NCI-H226 (cell line): ENCODE measurements at regions not wholly inside any gene's neighbourhood (a gene's known extent, or its start where the extent isn't known, plus 50 kb on each side); places are given as distances from the start of the nearest gene placed in this dataset.
A peak's percentile ranks its signal among the peaks of the same experiment; 100 is the strongest.

Source experiments
- DNase-seq: peaks from one replicate; pipeline ENCODE4 v3.0.0-alpha.2; 2015

DNA sequence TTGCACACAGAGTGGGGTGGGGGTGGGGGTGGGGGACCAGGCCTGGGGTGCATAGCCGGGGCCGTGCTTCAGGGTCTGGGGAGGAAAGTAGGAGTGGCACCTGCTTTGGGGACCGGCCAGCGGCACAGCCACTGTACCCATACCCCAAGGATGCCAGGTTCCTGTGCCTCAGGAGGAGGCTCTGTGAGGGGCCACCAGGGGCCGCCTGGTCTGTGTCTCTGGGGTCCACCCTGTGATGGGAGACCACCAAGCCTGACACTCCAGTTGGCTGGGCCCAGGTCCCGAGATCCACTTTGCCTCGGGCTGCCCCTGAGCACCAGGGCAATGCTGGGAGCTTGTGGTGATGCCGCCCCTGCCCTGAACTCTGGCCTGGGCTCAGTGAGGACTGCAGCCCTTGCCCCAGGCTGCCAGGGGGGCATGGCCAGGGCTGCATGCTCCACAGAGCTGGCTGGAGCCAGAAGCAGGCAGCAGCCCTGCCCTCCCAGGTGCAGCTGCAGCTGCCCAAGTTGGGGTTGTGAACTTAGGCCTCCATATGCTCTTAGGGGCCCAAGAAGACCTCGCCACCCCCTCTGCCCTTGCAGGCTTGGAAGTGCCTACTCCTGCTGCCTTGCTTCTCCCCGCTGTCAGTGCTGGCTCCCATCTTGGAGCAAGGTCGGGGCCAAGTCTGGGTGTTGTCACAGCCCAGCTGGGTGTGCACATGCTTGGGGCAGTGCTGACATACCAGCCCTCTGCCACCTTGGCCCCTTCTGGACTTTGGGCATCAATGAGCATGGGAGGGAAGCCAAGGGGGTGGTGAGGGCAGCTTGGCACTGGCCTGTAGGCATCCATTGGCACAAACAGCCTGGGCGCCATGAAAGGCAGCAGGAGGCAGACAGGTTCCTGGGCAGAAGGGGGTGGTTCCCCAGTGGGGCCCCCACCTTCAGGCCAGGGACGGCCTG lies 123.3 kb upstream of the THY1 start:
- no peak for DNase-seq

DNA sequence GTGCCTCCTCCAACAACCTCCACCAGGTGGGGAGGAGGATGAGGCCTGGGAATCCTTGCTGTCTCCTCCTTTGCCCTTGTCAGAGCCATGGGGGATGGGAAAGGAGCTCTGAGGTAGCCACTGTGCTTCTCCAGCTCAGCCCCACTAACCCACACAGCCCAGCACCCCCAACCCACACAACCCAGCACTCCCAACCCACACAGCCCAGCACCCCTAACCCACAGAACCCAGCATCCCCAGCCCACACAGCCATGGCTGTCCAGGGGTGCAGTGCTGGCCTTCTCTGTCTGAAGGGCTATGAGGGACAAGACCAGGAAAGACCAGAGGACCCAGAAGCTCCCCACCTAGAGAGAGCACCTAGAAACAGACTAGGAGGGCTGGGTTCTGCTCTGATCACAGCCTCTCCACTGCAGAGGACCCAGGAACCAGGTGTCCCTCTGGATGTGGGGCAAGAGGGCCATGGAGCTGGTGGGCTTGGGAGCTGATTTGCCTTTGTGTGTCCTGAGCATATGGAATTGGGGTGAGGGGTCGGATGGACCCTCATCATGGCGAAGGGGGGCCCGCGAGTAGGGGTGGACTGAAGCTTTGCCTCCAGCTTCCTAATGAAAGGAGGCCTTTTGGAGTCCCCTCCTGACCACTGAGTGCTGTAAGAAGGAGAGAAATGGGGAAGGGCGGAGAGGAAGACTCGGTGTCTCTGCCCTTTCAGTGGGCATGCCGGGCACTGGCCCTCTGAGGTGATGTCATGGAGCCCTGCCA lies 117.6 kb upstream of the THY1 start:
- no peak for DNase-seq

DNA sequence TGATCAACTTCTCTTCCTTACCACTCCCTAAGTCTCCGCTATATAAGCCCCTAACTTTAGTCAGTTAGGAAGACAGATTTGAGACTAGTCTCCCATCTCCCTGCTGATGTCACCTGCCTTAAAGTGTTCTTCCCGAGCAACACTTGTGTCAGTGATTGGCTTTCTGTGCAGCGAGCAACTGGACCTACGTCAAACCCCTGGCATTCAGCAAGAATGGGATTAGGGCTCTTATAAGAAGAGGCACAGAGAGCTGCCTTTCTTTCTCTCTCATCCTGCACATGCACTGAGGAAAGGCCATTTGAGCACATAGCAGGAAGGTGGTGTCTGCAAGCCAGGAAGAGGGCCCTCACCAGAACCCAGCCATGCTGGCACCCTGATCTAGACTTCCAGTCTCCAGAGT lies 116.6 kb upstream of the THY1 start:
- no peak for DNase-seq

DNA sequence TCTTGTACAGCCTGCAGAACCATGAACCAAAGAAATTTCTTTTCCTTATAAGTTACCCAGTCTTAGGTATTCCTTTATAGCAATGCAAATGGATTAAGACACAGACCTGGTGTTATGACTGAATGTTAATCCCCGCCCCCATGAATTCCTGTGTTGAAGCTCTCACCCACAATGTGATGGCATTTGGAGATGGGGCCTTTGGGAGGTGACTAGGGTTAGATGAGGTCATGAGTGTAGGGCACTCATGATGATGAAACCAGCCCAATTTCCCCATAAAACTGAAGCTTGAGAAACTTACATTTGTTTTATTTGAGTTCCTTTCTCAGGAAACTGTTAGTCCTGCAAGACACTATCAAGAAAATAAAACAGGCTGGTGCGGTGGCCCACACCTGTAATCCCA lies 115.8 kb upstream of the THY1 start:
- no peak for DNase-seq

DNA sequence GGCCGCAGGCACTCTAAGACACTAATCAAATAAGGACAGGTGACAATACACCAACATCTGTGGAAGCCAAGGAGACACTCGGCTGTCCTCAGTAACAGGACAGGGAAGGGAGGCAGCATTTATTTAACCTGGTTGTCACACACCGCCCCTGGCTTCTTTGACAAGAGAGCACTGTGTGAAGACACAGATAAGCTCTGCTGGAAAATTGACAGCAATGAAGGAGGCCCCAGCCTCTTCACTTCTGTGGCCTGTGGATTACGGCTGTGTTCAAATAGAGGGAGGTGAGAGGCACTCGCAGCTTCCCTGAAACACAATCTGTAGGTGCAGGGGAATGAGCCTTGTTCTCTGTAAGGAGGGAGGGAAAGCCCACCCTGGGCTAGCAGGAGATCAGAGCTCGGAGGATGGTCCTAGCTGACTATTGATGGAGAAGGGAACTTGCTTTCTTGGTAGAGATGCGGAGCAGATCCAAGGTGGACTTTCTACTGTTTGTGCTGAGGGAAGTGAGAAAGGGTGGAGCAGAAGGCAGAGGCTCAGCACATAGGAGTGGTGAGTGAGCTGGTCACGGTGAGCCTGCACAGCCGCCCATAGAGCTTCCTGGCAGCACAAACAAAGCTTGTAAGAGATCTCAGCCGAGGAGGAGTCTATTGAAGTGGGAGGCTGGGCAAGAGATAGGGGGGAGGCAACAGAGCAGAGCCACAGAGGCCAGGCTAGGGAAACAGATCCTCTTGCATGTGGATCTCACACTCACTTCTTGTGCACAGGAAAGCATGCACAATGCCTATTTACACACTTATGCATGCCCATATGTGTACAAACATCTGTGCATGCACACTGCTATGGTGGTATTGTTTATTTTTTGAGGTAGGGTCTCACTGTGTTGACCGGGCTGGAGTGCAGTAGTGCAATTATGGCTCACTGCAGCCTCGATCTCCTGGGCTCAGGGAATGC lies 114.6 kb upstream of the THY1 start:
- DNase-seq, result no peak

DNA sequence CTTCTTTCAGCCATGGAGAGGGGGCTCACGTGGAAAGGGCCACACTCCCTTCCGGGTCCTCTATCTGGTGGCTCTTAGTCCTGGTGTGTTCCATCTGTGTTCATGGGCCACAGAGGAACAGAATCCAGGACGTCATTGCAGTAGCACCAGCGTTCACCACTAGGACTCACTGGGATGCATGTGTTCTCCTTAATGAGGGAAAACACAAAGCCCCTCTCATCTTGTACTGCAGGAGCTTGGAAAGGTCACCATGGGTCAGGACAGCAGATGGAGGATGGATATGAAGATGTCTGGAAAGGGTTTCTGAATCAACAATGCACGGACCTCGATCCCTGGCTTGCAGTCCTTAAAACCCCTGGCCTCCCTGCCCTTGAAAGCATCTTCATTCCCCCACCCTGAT lies 113.8 kb upstream of the THY1 start:
- no peak for DNase-seq

DNA sequence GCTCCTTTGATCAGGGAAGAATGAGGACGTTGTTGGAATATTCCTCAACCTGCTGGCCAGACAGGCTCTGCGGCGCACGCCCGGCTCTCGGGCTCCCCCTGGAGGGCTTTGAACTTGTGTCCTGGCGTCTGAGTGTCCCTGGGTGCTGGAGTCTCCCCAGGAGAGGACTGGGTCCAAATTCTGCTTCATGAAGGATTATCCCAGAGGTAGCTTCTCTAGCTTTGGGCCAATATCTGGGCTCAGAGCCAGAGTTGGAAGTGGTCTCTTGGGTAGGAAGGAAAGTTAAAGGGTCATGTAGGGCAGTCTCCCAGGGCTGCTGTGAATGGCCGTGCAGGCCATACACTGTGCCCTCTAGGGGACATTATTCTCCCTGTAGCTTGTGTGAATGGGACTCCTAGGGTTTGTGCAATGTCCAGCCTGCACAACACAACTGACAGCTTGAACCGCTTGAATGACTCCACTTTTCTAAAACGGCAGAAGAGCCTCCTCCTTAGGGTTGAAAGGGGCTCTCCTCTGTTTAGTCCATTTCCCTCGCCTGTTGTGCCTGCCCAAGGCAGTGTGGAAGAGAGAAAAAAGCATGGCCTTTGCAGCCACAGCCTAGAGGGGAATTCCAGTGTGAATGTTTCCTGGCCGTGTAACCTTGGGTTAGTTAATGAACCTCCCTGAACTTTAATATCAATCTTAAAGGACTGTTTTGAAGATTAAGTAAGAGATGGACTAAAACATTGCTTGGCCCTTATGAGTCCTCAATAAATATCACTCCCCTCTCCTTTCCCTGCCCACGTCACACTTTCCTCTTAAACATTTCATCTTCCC lies 111.2 kb upstream of the THY1 start:
- peak; percentile 55 for DNase-seq

DNA sequence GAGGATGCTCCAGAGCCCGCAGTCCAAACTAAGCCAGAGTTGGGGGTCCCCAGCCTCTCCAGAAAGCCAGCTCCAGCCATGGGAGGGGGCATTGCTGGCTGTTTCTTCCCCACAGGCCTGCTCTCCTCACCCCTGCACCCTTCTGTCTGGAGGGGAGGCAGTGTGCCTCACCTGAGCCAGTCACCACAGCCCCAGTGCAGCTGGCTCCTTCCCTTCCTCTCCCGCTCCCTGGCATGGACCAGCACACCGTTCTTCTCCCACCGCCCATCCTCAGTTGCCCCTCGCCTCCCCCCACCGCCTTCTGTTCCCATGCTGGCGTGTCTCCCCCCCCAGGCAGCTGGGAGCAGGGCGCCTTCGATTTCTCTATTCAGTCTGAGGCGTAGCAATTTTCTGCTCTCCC lies 110.5 kb upstream of the THY1 start:
- DNase-seq, result no peak

DNA sequence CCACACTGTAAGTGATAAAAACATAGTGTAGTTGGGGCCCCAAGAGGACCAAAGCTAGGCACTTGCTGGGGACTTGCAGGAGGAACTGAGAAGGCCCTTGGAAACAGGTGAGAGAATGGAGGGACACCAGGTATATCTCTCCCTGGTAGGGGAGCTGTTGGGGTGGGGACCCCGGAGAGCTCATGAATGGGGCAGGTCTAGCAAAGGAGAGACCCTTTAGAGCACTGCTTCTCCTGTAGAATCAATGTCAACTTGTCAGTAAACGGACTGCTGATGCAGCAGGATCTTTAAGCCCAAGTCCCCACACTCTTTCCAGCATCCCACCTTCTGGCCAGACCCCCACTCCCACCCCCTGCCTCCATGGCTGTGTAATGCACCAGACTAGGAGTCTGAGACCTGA lies 109.6 kb upstream of the THY1 start:
- no peak for DNase-seq

DNA sequence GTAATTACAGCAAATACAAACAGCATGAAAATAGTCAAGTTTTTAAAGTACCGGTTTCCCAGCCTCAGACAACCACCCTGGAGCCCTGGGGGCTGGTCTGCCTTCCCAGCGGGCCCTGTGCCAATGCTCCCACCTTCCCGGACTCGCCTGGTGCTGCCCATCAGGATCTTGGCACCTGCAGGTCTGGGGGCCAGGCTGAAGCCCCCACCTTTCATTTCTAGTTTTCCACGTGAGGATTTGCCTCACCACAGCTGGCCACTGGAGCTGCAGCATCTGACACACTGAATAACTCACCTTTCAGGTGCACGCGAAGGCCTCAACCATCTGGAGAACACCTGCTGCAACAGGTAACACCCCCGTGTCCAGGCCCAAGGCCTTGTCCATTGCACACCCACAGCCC lies 108.7 kb upstream of the THY1 start:
- no peak for DNase-seq

DNA sequence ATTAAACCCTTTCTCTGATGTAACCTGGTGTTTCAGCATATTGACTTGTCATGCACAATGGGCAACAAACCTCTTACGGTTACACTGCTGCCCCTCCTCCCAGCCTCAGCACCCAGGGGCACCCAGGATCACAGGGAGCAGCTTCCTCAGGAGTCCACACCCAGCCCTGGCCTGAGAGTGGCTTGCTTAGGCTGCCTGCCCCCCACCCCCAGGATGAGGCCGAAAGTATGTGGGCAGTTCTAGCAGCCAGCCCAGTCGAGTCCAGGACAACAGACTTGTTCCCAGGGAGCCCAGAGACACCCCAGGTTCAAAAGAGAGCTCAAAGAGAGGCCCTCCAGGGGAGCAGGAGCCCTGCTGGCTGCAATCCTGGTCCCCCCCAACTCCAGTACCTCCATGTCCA lies 108.1 kb upstream of the THY1 start:
- DNase-seq, result no peak

DNA sequence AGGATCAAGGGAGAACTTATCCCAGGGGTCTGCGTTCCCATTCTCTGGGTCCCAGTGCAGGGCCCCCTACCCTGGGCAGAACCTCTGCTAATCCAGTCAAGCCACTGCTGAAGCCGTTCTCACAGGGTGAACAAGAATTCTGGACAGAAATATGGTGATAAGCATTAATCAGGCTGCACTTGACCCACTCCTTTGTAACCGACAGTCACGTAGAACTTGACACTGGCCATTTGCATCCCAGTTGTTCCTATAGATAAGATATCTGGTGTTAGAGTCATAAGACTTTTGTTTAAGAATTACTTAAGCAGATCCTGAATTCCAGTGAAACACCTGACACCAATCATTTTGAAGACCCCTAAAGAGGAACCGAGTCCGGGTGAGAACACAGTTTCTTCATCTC lies 107.5 kb upstream of the THY1 start:
- DNase-seq, result no peak

DNA sequence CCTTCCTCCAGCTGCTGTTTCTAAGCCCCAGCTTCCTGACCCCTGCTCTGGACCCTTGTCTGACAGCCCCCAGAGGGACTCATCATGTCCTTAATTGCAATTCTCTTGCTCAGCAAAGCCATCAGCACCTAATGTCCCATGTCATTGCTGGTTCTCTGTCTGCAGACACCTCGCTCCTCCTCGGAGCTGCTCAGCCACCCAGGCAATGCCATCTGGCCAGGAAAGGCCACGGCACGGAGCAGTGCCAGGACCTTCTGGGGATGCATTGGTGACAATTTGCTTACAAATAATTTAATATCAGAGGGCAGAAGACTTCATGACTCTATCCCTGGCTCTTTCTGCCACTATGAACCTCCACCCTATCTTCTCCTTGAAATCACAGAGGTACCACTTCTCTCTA lies 107.0 kb upstream of the THY1 start:
- DNase-seq, result no peak

DNA sequence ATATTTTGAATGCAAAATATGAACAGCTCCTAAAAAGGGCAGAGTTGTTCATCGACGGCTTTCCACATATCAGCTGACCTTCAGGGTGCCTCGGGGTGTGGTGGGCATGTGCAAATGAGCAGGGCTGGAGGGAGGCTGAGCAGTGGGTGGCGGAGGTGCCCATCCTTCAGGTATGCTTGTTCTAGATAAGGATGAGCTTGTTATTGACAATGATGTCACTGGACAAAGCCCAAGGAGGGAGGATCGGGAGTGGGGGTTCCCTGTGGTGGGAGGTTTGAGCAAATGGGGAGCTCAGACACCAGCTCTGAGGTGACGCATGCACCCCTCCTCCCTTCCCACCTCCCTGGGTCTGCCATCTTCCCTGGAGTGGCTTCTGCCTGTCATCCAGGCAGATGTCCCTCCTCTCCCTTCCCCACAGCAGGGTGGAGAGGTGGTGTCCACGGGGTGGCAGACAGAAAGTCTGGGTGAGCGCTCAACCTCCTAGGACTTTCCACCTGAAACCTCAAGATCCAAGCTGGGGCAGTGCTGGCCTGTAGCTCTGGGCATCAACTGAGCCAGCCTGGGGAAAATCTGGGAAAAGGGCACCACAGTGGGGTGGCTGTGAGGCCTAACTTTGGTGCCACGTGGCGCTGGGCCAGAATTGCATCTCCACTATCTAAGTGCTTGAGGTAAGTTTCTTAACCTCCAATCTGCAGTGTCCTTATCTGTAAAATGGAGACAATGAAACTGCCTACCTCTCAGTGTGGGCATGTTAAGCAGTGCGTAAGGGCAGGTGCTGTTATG lies 106.3 kb upstream of the THY1 start:
- no peak for DNase-seq

DNA sequence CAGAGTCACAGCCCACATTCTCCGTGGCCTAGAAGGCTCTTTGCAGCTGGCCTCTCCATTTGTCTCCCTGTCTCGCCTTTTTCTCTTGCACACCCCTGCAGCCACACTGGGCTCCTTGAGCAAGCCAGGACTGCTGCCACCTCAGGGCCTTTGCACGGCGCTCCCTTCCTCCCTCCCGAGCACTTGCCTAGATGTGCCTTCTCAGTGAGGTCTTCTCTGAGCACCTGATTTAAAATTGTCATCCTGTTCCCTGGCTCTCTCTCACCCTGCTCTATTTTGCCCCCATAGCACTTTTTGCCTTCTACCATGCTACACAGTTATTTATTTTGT lies 102.9 kb upstream of the THY1 start:
- DNase-seq, result no peak

DNA sequence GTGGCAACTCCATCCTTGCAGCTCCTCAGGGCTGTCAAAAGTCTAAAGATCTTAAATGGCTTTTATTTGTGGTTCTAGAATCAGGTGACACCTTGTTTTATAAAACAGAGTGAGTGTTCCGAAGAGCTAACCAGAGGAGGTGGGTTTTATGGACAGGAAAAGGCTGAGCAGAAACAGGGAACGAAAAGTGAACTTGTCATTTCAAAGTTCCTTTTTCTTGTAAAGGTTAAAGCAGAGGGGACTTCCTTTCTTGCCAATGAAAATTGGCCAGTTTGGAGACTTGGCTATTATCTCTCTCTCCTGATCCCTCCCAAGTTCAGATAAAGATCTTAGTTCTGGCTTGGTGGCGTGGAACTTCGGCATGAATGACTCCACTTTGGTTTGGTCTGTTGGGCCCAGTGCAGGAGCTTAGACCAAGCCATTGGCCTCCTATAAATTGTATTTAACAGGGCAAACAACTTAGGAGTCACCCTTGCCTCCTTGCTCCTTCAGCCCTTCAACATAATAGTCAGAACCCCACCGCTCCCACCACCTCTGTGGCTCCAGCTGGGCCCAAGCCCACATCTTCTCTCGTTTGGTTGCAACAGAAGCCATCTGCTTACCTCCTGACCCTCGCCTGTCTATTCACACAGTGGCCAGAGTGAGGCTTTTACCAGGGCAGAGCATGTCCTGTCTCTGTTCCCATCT lies 102.4 kb upstream of the THY1 start:
- DNase-seq, result no peak

DNA sequence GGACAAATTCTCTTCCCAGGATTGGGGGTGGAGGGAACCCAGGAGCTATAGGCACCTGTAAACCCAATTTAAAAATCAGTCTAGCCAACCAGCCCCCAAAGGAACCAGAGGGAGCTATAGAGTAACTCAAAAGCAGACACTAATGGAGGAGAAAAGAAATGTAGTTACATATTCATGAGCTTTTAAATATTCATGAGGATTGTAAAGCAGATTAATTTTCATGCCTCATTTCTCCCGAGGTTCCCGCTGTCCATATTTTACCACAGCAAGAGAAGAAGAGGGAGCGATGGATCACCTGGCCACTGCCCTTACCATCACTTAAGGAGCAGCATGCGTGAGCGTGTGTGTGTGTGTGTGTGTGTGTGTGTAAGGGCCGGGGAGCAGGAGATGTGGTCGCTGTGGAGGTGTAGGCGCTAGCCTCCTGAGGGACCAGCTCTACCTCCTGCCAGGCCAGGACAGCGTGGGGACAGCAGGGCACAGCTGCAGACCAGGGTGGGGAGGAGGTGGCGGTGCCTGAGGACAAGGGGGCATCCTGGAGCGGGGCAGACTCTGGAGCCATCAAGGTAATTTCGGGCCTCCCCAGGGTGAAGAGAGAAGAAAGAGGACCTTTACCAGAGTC lies 100.7 kb upstream of the THY1 start:
- no peak for DNase-seq

DNA sequence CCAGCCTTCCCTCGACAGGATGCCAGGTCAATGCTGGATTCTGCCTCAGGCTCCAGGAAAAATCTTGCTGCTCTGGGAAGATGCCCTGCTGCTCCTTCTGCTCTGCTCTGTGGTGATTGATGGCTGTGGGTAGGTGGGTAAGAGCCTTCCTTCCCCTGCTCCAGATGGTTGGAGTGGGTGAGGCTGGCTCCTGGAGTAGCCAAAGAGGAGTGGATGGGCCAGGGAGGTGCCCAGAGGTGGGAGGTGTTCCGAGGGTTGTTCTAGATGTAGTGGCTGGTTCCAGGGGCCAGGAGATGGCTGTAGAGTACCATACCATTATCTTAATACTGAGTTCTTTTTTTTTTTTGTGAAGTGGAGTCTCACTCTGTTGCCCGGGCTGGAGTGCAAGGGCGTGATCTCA lies 99.6 kb upstream of the THY1 start:
- DNase-seq, result no peak

DNA sequence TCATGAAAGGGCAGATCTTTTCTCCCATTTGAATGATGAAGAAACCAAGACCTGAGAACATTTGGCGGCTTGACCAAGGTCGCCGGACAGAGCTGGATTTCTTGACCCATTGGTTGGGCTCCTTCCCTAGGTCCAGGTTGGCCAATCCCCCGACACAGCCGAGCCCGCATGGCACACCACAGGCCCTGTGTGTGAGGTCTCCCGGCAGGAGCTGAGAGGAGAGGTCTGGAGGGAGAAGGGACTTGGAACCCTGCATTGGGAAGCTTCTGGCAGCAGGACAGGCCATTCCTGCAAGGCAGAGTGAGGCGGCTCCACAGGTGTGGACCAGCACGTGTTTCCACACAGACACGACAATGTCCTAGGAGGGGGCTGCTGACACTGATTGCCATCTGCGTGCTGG lies 98.6 kb upstream of the THY1 start:
- DNase-seq, result no peak

DNA sequence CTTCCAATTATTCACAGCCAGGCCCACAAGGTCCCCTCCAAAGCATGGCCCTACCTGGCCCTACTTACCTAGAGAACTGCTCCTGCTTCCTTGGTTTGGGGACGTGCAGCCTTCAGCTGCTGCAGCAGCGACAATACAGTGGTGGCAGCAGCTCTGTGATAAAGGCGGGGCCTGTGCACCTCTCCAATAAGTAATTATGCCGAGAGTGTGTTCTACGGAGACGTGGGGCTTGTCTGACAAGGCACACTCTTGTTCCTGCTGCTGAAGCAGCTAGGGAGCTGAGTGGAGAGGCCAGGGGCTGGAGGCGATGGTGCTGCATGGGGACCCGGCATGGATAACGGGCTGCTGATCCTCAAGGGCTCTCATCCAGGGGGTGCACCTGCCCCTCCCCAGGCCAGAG lies 98.0 kb upstream of the THY1 start:
- no peak for DNase-seq

DNA sequence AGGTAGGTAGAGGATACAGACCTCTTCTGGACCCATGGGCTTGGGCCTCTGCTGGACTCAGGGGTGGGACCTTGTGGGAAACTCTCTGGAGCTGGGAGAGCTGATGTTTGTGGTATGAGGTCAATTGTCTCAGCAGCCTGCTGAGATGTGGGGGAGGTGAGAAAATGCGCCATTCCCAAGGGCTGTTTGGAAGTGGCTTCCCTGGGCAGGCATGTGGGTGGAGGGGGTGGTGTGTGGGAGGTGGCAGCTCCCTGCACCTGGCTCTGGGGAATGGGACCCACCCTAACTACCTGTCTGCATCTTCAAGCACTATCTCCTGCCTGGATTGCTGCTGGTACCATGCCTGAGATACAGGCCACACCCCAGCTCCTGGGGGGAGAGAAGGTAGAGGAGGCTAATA lies 97.4 kb upstream of the THY1 start:
- DNase-seq, result no peak
